ENCODE measurements at regions not wholly inside any gene's neighbourhood (a gene's known extent, or its start where the extent isn't known, plus 50 kb on each side); places are given as distances from the start of the nearest gene placed in this dataset.
"Not testable (repeated sequence)": the region's sequence is repeated elsewhere in the genome, so short reads cannot be mapped to it uniquely, and the experiment has no call there.

DNA sequence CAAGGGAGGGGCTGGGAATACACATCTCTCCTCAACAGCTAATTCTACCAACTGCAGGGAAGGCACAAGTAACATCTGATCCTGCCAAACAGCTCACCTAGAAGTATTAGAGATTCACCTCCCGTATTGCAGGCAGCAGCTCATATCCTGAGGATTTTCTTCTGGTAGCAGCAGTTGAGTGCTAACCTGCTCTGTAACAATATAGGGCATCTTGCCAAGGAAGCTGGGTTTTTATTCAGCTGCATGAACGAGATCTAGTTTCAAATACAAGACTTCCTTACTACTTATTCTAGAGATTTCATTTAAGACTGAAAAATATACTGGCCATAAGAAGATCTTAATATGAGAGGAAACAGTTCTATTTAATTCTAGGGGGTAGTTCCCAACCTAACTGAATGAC, 261.4 kb upstream of the USP15 start:
- H3K36me3 ChIP-seq (ENCODE audit: control insufficient read depth in 1 of 2, insufficient read depth in 2 of 2, low read length in 2 of 2) = no peaks in the 10 kb centered on the region
- H3K4me1 ChIP-seq (ENCODE audit: control insufficient read depth in 1 of 2, insufficient read depth in 2 of 2, low read length in 2 of 2) = no peaks in the 10 kb centered on the region
- H3K9me3 ChIP-seq (ENCODE audit: control insufficient read depth in 1 of 2, low read length in 2 of 2) = no peaks in the 10 kb centered on the region
- H3K27me3 ChIP-seq (ENCODE audit: low read depth, low read length) = no peaks in the 10 kb centered on the region
- no peak overlapping the region for H3K4me3 ChIP-seq (ENCODE audit: low read depth in 1 of 2, low read length in 2 of 2)
- H3K27ac ChIP-seq (ENCODE audit: low read length) = no peak overlapping the region

- H3K4me3 ChIP-seq (ENCODE audit: low read depth in 1 of 2, low read length in 2 of 2) = no peak overlapping the region
- no peaks in the 10 kb centered on the region for H3K4me1 ChIP-seq (ENCODE audit: control insufficient read depth in 1 of 2, insufficient read depth in 2 of 2, low read length in 2 of 2)
- no peaks in the 10 kb centered on the region for H3K9me3 ChIP-seq (ENCODE audit: control insufficient read depth in 1 of 2, low read length in 2 of 2)
- H3K27me3 ChIP-seq (ENCODE audit: low read depth, low read length) = no peaks in the 10 kb centered on the region
- no peaks in the 10 kb centered on the region for H3K36me3 ChIP-seq (ENCODE audit: control insufficient read depth in 1 of 2, insufficient read depth in 2 of 2, low read length in 2 of 2)
- no peak overlapping the region for H3K27ac ChIP-seq (ENCODE audit: low read length)
Measured at GRCh38 chr12:61999311-61999710, 260.9 kb upstream of the USP15 start.

DNA sequence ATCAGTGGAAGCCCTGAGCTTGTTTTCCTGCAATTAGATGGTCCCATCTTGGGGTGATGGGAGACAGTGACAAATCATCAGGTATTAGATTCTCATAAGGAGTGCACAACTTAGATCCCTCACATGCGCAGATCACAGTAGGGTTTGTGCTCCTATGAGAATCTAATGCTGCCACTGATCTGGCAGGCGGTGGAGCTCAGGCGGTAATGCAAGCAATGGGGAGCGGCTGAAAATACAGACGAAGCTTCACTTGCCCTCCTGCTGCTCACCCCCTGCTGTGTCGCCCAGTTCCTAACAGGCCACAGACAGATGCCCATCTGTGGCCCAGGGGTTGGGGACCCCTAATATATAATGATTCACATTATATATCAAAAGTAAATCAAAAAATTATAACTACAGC, 258.8 kb upstream of the USP15 start:
- Histone ChIP-seq H3K27ac (ENCODE audit: low read length) (no peak overlapping the region), H3K4me1 (ENCODE audit: control insufficient read depth in 1 of 2, insufficient read depth in 2 of 2, low read length in 2 of 2) (no peaks in the 10 kb centered on the region), H3K9me3 (ENCODE audit: control insufficient read depth in 1 of 2, low read length in 2 of 2) (no peaks in the 10 kb centered on the region), H3K27me3 (ENCODE audit: low read depth, low read length) (no peaks in the 10 kb centered on the region), H3K4me3 (ENCODE audit: low read depth in 1 of 2, low read length in 2 of 2) (no peak overlapping the region), H3K36me3 (ENCODE audit: control insufficient read depth in 1 of 2, insufficient read depth in 2 of 2, low read length in 2 of 2) (no peaks in the 10 kb centered on the region)

DNA sequence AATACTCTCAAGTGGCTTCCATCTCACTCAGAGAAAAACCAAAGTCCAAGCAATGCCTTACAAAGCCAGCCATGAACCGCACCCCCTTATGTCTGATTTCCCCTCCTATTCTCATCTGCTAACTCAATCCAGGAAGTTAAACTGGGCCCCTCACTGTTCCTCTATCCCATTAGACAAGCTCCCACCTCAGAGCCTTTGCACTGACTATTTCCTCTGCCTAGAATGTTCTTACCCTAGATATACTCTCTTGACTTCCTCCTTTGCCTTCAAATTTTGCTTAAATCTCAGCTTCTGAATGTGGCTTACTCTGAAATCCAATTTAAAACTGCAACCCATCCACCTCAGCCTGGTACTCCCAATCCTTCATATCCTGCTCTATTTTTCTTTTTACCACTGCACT, 257.0 kb upstream of the USP15 start:
- no peaks in the 10 kb centered on the region for H3K9me3 ChIP-seq (ENCODE audit: control insufficient read depth in 1 of 2, low read length in 2 of 2)
- no peaks in the 10 kb centered on the region for H3K4me1 ChIP-seq (ENCODE audit: control insufficient read depth in 1 of 2, insufficient read depth in 2 of 2, low read length in 2 of 2)
- H3K27ac ChIP-seq (ENCODE audit: low read length) = no peak overlapping the region
- no peaks in the 10 kb centered on the region for H3K27me3 ChIP-seq (ENCODE audit: low read depth, low read length)
- H3K4me3 ChIP-seq (ENCODE audit: low read depth in 1 of 2, low read length in 2 of 2) = no peak overlapping the region
- H3K36me3 ChIP-seq (ENCODE audit: control insufficient read depth in 1 of 2, insufficient read depth in 2 of 2, low read length in 2 of 2) = no peaks in the 10 kb centered on the region

GRCh38 chr12:62003701-62004100, 256.5 kb upstream of the USP15 start:
- no peaks in the 10 kb centered on the region for H3K9me3 ChIP-seq (ENCODE audit: control insufficient read depth in 1 of 2, low read length in 2 of 2)
- no peaks in the 10 kb centered on the region for H3K36me3 ChIP-seq (ENCODE audit: control insufficient read depth in 1 of 2, insufficient read depth in 2 of 2, low read length in 2 of 2)
- H3K27ac ChIP-seq (ENCODE audit: low read length) = no peak overlapping the region
- no peak overlapping the region for H3K4me3 ChIP-seq (ENCODE audit: low read depth in 1 of 2, low read length in 2 of 2)
- no peaks in the 10 kb centered on the region for H3K4me1 ChIP-seq (ENCODE audit: control insufficient read depth in 1 of 2, insufficient read depth in 2 of 2, low read length in 2 of 2)
- H3K27me3 ChIP-seq (ENCODE audit: low read depth, low read length) = no peaks in the 10 kb centered on the region

DNA sequence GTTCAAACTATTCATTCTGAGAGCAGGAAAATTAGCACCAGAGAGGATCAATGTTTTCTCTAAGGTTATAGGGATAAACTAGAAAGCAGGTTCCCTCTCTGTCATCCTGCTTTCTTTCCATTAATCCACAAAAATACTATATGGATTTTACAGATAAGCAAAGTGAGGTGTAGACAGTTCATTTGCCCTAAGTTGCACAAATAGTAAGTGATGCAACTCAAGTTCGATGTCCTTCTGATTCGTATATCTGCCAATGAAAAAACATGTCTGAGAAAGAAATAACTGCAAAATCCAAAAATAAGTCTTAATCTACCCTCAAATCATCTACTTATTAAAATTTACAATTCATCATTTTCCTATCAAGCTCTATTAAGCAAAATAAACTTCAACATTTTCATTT, 254.6 kb upstream of the USP15 start:
- Histone ChIP-seq H3K36me3 (ENCODE audit: control insufficient read depth in 1 of 2, insufficient read depth in 2 of 2, low read length in 2 of 2) (no peaks in the 10 kb centered on the region), H3K9me3 (ENCODE audit: control insufficient read depth in 1 of 2, low read length in 2 of 2) (no peaks in the 10 kb centered on the region), H3K27me3 (ENCODE audit: low read depth, low read length) (no peaks in the 10 kb centered on the region), H3K27ac (ENCODE audit: low read length) (no peak overlapping the region), H3K4me3 (ENCODE audit: low read depth in 1 of 2, low read length in 2 of 2) (no peak overlapping the region), H3K4me1 (ENCODE audit: control insufficient read depth in 1 of 2, insufficient read depth in 2 of 2, low read length in 2 of 2) (no peaks in the 10 kb centered on the region)

DNA sequence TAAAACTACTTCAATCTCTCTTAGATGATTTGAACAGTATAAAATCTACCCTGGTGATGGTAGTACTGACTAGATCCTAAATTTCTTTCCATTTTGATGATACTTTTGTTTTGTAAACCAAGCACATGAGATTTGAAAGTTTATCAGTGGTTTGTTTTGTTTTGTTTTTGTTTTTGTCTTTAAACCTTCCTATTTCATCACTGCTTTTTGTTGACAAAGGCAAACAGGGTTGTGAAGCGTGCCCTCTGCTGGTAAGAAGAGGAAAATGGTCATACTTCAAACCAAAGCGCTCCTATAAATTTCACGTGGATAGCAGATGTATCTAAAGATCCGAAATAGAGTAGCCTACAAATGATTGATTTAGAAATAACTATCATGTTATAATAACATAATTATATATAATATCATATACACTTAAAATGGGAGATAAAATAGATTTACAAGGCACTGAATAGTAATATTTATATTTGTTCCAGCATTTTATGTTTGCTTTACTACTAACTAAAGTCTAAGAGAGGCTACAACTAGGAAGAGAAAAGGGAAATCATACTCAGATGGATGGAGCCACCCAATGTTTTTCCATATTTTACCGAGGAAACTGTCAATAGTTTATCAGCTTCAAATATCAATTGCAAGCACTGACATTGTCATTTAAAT, 254.0 kb upstream of the USP15 start:
- no peaks in the 10 kb centered on the region for H3K36me3 ChIP-seq (ENCODE audit: control insufficient read depth in 1 of 2, insufficient read depth in 2 of 2, low read length in 2 of 2)

DNA sequence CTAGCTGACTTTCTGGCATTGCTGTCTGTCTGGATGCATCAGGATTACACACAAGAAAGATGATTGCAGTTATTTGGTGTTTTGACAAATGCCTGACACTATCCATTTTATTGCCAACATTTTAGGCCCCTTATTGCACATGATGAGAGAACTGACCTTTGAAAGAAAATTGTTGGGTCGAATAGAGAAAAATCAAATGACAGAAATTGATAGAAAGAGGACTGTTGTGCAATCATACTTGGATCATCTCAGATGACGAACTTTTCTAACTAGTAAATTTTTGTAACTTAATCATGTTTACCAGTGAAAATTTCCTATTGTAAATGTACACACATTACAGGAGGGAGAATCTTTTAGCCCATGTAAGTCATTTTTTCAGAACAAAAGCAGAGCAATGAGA, 251.5 kb upstream of the USP15 start:
- H3K4me3 ChIP-seq (ENCODE audit: low read depth in 1 of 2, low read length in 2 of 2) = no peak overlapping the region
- H3K9me3 ChIP-seq (ENCODE audit: control insufficient read depth in 1 of 2, low read length in 2 of 2) = no peaks in the 10 kb centered on the region
- no peaks in the 10 kb centered on the region for H3K36me3 ChIP-seq (ENCODE audit: control insufficient read depth in 1 of 2, insufficient read depth in 2 of 2, low read length in 2 of 2)
- H3K4me1 ChIP-seq (ENCODE audit: control insufficient read depth in 1 of 2, insufficient read depth in 2 of 2, low read length in 2 of 2) = no peaks in the 10 kb centered on the region
- H3K27me3 ChIP-seq (ENCODE audit: low read depth, low read length) = no peaks in the 10 kb centered on the region
- H3K27ac ChIP-seq (ENCODE audit: low read length) = no peak overlapping the region

More for the DNA sequence above, 254.0 kb upstream of the USP15 start:
- no peak overlapping the region for H3K27ac ChIP-seq (ENCODE audit: low read length)
- H3K27me3 ChIP-seq (ENCODE audit: low read depth, low read length) = no peaks in the 10 kb centered on the region
- no peaks in the 10 kb centered on the region for H3K4me1 ChIP-seq (ENCODE audit: control insufficient read depth in 1 of 2, insufficient read depth in 2 of 2, low read length in 2 of 2)
- H3K9me3 ChIP-seq (ENCODE audit: control insufficient read depth in 1 of 2, low read length in 2 of 2) = no peaks in the 10 kb centered on the region
- H3K4me3 ChIP-seq (ENCODE audit: low read depth in 1 of 2, low read length in 2 of 2) = no peak overlapping the region

GRCh38 chr12:62009445-62009844, 250.8 kb upstream of the USP15 start:
- Histone ChIP-seq H3K9me3 (ENCODE audit: control insufficient read depth in 1 of 2, low read length in 2 of 2) (no peaks in the 10 kb centered on the region), H3K4me3 (ENCODE audit: low read depth in 1 of 2, low read length in 2 of 2) (no peak overlapping the region), H3K27me3 (ENCODE audit: low read depth, low read length) (no peaks in the 10 kb centered on the region), H3K4me1 (ENCODE audit: control insufficient read depth in 1 of 2, insufficient read depth in 2 of 2, low read length in 2 of 2) (no peaks in the 10 kb centered on the region), H3K36me3 (ENCODE audit: control insufficient read depth in 1 of 2, insufficient read depth in 2 of 2, low read length in 2 of 2) (no peaks in the 10 kb centered on the region), H3K27ac (ENCODE audit: low read length) (no peak overlapping the region)

DNA sequence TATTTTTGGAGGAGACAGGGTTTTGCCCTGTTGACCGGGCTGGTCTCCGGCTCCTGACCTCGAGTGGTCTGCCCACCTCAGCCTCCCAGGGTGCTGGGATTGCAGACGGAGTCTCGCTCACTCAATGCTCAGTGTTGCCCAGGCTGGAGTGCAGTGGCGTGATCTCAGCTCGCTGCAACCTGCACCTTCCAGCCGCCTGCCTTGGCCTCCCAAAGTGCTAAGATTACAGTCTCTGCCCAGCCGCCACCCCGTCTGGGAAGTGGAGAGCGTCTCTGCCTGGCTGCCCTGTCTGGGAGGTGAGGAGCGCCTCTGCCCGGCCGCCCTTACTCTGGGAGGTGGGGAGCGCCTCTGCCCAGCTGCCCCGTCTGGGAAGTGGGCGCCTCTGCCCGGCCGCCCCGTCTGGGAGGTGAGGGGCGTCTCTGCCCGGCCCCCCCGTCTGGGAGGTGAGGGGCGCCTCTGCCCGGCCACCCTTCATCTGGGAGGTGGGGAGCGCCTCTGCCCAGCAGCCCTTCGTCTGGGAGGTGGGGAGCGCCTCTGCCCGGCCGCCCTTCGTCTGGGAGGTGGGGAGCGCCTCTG, 249.8 kb upstream of the USP15 start:
- H3K27ac ChIP-seq (ENCODE audit: low read length) = not testable (repeated sequence)

DNA sequence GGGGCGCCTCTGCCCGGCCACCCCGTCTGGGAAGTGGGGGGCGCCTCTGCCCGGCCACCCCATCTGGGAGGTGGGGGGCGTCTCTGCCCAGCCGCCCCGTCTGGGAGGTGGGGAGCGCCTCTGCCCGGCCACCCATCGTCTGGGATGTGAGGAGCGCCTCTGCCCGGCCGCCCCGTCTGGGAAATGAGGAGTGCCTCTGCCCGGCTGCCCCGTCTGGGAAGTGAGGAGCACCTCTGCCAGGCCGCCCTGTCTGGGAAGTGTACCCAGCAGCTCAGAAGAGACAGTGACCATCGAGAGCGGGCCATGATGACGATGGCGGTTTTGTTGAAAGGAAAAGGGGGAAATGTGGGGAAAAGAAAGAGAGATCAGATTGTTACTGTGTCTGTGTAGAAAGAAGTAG, 249.2 kb upstream of the USP15 start:
- not testable (repeated sequence) for H3K9me3 ChIP-seq (ENCODE audit: control insufficient read depth in 1 of 2, low read length in 2 of 2)

More for the DNA sequence above, 249.8 kb upstream of the USP15 start:
- not testable (repeated sequence) for H3K4me3 ChIP-seq (ENCODE audit: low read depth in 1 of 2, low read length in 2 of 2); H3K9me3 ChIP-seq (ENCODE audit: control insufficient read depth in 1 of 2, low read length in 2 of 2); H3K36me3 ChIP-seq (ENCODE audit: control insufficient read depth in 1 of 2, insufficient read depth in 2 of 2, low read length in 2 of 2); H3K4me1 ChIP-seq (ENCODE audit: control insufficient read depth in 1 of 2, insufficient read depth in 2 of 2, low read length in 2 of 2); H3K27me3 ChIP-seq (ENCODE audit: low read depth, low read length)

DNA sequence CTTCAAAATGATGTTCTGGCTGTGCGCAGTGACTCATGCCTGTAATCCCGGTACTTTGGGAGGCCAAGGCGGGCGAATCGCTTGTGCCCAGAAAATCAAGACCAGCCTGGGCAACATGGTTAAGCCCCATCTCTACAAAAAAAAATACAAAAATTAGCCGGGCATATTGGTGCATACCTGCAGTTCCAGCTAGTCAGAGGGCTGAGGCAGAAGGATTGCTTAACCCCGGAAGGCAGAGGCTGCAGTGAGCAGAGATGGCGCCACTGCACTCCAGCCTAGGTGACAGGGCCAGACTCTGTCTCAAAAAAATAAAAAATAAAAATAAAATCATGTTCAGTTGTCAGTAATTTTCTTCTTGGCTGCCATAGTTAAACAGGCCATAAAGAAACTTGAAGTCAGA, 245.9 kb upstream of the USP15 start:
- Histone ChIP-seq H3K4me1 (ENCODE audit: control insufficient read depth in 1 of 2, insufficient read depth in 2 of 2, low read length in 2 of 2) (no peaks in the 10 kb centered on the region), H3K9me3 (ENCODE audit: control insufficient read depth in 1 of 2, low read length in 2 of 2) (no peaks in the 10 kb centered on the region), H3K36me3 (ENCODE audit: control insufficient read depth in 1 of 2, insufficient read depth in 2 of 2, low read length in 2 of 2) (no peaks in the 10 kb centered on the region), H3K27me3 (ENCODE audit: low read depth, low read length) (no peaks in the 10 kb centered on the region), H3K4me3 (ENCODE audit: low read depth in 1 of 2, low read length in 2 of 2) (no peak overlapping the region), H3K27ac (ENCODE audit: low read length) (no peak overlapping the region)

More for the DNA sequence above, 249.2 kb upstream of the USP15 start:
- not testable (repeated sequence) for H3K36me3 ChIP-seq (ENCODE audit: control insufficient read depth in 1 of 2, insufficient read depth in 2 of 2, low read length in 2 of 2); H3K27ac ChIP-seq (ENCODE audit: low read length); H3K4me3 ChIP-seq (ENCODE audit: low read depth in 1 of 2, low read length in 2 of 2); H3K4me1 ChIP-seq (ENCODE audit: control insufficient read depth in 1 of 2, insufficient read depth in 2 of 2, low read length in 2 of 2); H3K27me3 ChIP-seq (ENCODE audit: low read depth, low read length)
